K562 (cell line): ENCODE measurements at regions not wholly inside any gene's neighbourhood (a gene's known extent, or its start where the extent isn't known, plus 50 kb on each side); places are given as distances from the start of the nearest gene placed in this dataset.

ENCODE experiments used
- ATAC-seq: fragments of 200-7000 bp; cut with Tn5 transposase; 3 replicates; pipeline ENCODE4 v1.9.1; 2020; ENCODE audit warnings: moderate library complexity
- BruUV-seq: library from RNA; stranded (reverse); fragments of 400-500 nt; replicated peaks from 2 replicates; lab custom pipeline; 2021; lab: Mats Ljungman, UMichigan
- CTCF ChIA-PET: fragments of 300-600 bp; formaldehyde crosslinking; extraction: SDS; loops from one replicate; lab custom pipeline; 2021; ENCODE audit warnings: low intra/inter-chr PET ratio; lab: Yijun Ruan, JAX
- POLR2A ChIA-PET: fragments of 300-600, 350-650 bp; sonication (Branson Sonifier 250); formaldehyde crosslinking; extraction: SDS; loops from one replicate; lab custom pipeline; 2021; ENCODE audit warnings: antibody characterized with exemption, inconsistent platforms; lab: Yijun Ruan, JAX
- DNase-seq, 4 experiments: peaks; one replicate each; pipeline versions ENCODE4 v3.0.0 to v3.0.0-alpha.2; 2011 to 2018; ENCODE audit warnings: low spot score in 3 of 4, mixed read lengths in 3 of 4; ENCODE audit errors: extremely low read depth in 1 of 4
- FAIRE-seq: peaks from 2 replicates; lab custom pipeline; 2011; peaks lifted over from hg19 to GRCh38; lab: Jason Lieb, UNC
- H2AFZ ChIP-seq: 2 replicates; pipeline ENCODE4 v1.6.0; 2011; ENCODE audit warnings: low read depth, low read length, control low read depth, inconsistent platforms
- H3K27ac ChIP-seq: fragments of 200-600 bp; 3 replicates; pipeline ENCODE4 v1.8.0; 2011; ENCODE audit warnings: low read depth, mild to moderate bottlenecking, control low read depth, inconsistent platforms, low read length, moderate library complexity, mixed read lengths; ENCODE audit errors: extremely low read depth
- H3K27me3 ChIP-seq, 2 experiments: fragments of 300-600 bp in 1 of 2; 2 replicates in 1 of 2; 3 replicates in 1 of 2; pipeline versions ENCODE4 v1.6.0 to v1.8.0; 2011; ENCODE audit warnings: inconsistent platforms in 2 of 2, low read length in 2 of 2, mild to moderate bottlenecking in 1 of 2, mixed read lengths in 1 of 2, moderate library complexity in 1 of 2; ENCODE audit not compliant: control insufficient read depth in 2 of 2, insufficient read depth in 2 of 2
- H3K36me3 ChIP-seq: fragments of 300-600 bp; 3 replicates; pipeline ENCODE4 v1.8.0; 2011; ENCODE audit warnings: mild to moderate bottlenecking, low read length, inconsistent platforms; ENCODE audit not compliant: control insufficient read depth, insufficient read depth
- H3K4me1 ChIP-seq, 2 experiments: fragments of 200-600 bp in 1 of 2; replicated peaks in 1 of 2; 2 replicates in 1 of 2; 3 replicates in 1 of 2; pipeline versions ENCODE4 v1.5.1 to v1.8.0; 2011; ENCODE audit warnings: inconsistent platforms in 2 of 2, low read length in 2 of 2, mild to moderate bottlenecking in 1 of 2, mixed read lengths in 1 of 2, moderate library complexity in 1 of 2; ENCODE audit not compliant: control insufficient read depth in 2 of 2, insufficient read depth in 2 of 2
- H3K4me2 ChIP-seq: 2 replicates; pipeline ENCODE4 v1.6.1; 2011; ENCODE audit warnings: low read length, control low read depth, inconsistent platforms, mixed read lengths; ENCODE audit not compliant: insufficient read depth
- H3K4me3 ChIP-seq: fragments of 200-600 bp; sonication (generic), shearing (Covaris generic); 2 replicates; pipeline ENCODE4 v1.5.1; 2016; ENCODE audit warnings: control low read depth, inconsistent platforms
- H3K79me2 ChIP-seq: fragments of 200-600 bp; 3 replicates; pipeline ENCODE4 v1.8.0; 2011; ENCODE audit warnings: low read length, inconsistent platforms; ENCODE audit not compliant: control insufficient read depth, insufficient read depth
- H3K9ac ChIP-seq, 2 experiments: 2 replicates each; pipeline versions ENCODE4 v1.6.0 to v1.6.1; 2011; ENCODE audit warnings: low read depth in 2 of 2, low read length in 2 of 2, control low read depth in 1 of 2, inconsistent platforms in 1 of 2, mild to moderate bottlenecking in 1 of 2, mixed read lengths in 1 of 2; ENCODE audit not compliant: insufficient read depth in 1 of 2
- H3K9me1 ChIP-seq: one replicate; pipeline ENCODE4 v1.6.0; 2011; ENCODE audit warnings: inconsistent platforms, mild to moderate bottlenecking, low read length, moderate library complexity; ENCODE audit not compliant: control insufficient read depth, insufficient read depth
- H3K9me3 ChIP-seq: replicated peaks from 2 replicates; pipeline ENCODE4 v1.5.1; 2011; ENCODE audit warnings: low read depth, low read length, inconsistent platforms; ENCODE audit not compliant: control insufficient read depth, insufficient read depth
- H4K20me1 ChIP-seq: replicated peaks from 2 replicates; pipeline ENCODE4 v1.6.1; 2011; ENCODE audit warnings: low read length, inconsistent platforms, mixed read lengths; ENCODE audit not compliant: control insufficient read depth, insufficient read depth
- ASH1L ChIP-seq: fragments of 450-650 bp; IDR thresholded peaks from 2 replicates; pipeline ENCODE4 v1.6.1; 2018; ENCODE audit warnings: borderline replicate concordance, mild to moderate bottlenecking, low read depth; ENCODE audit not compliant: partially characterized antibody
- E2F3 ChIP-seq: fragments of 250-450 bp; sonication (Bioruptor Pico); IDR thresholded peaks from 2 replicates; pipeline ENCODE4 v1.4.0; 2020; ENCODE audit warnings: mild to moderate bottlenecking
- HCFC1 ChIP-seq: IDR thresholded peaks from 2 replicates; pipeline ENCODE4 v1.6.1; 2012; ENCODE audit warnings: low read depth, low read length, improper control_type of control experiment
- HMGN3 ChIP-seq: IDR thresholded peaks from 2 replicates; pipeline ENCODE4 v1.6.1; 2011; ENCODE audit warnings: borderline replicate concordance, low read depth, mild to moderate bottlenecking, mixed read lengths, low read length; ENCODE audit not compliant: insufficient read length; ENCODE audit errors: extremely low read depth
- POLR2B ChIP-seq: fragments of 450-650 bp; IDR thresholded peaks from 2 replicates; pipeline ENCODE4 v1.6.1; 2018; ENCODE audit warnings: low read depth; ENCODE audit not compliant: partially characterized antibody
- POLR2H ChIP-seq: IDR thresholded peaks from 2 replicates; pipeline ENCODE4 v1.6.1; 2016; ENCODE audit warnings: missing genetic modification characterization, low read depth, mild to moderate bottlenecking, control low read depth, missing compliant biosample characterization, moderate library complexity
- PRMT5 ChIP-seq: sonication (generic); formaldehyde crosslinking; IDR thresholded peaks from 2 replicates; pipeline ENCODE4 v1.5.0; 2020; ENCODE audit warnings: missing genetic modification reagents
- SMARCA5 ChIP-seq: fragments of 450-650 bp; IDR thresholded peaks from 2 replicates; pipeline ENCODE4 v1.6.1; 2016
- ZFPM2 ChIP-seq: fragments of 250-450 bp; sonication (Bioruptor Pico); IDR thresholded peaks from 2 replicates; pipeline ENCODE4 v1.5.1; 2022; ENCODE audit warnings: mild to moderate bottlenecking
- ZKSCAN3 ChIP-seq: fragments of 250-450 bp; sonication (Bioruptor Pico); IDR thresholded peaks from 2 replicates; pipeline ENCODE4 v1.4.0; 2020
- ZNF584 ChIP-seq: fragments of 200-800 bp; sonication (Bioruptor generic); IDR thresholded peaks from 2 replicates; pipeline ENCODE4 v1.6.1; 2016; ENCODE audit warnings: low read depth, mild to moderate bottlenecking, missing genetic modification characterization, missing compliant biosample characterization
- WGBS: fragments of 100-300 bp; shearing (Covaris generic); methylation state at CpG from one replicate; pipeline ENCODE4 v1.1.6; 2016; ENCODE audit warnings: low coverage, mixed read lengths; ENCODE audit not compliant: insufficient coverage; ENCODE audit errors: missing lambda C conversion rate; 5-methylcytosine and 5-hydroxymethylcytosine counted together
- in situ Hi-C: fragments of 300-500 bp; cut with MboI; formaldehyde crosslinking; loops from 4 replicates; pipeline ENCODE4 v1.15.0; 2018; ENCODE audit warnings: inconsistent platforms, mixed read lengths
- intact Hi-C: fragments of 100-400 bp; cut with micrococcal nuclease; formaldehyde crosslinking; loops from 2 replicates; pipeline ENCODE4 v1.14.2; 2022
- TF ChIP-seq, protein P1 (sequence below): sonication (generic); formaldehyde crosslinking; IDR thresholded peaks from 2 replicates; pipeline ENCODE4 v1.9.0; 2022; ENCODE audit warnings: mild to moderate bottlenecking, missing genetic modification reagents
- TF ChIP-seq, protein P2 (sequence below): sonication (generic); formaldehyde crosslinking; IDR thresholded peaks from 2 replicates; pipeline ENCODE4 v1.5.0; 2020; ENCODE audit warnings: missing genetic modification reagents
- TF ChIP-seq, protein P3 (sequence below): sonication (generic); formaldehyde crosslinking; IDR thresholded peaks from 2 replicates; pipeline ENCODE4 v1.8.0; 2023; ENCODE audit warnings: mild to moderate bottlenecking, missing genetic modification reagents
- TF ChIP-seq, protein P4 (sequence below): IDR thresholded peaks from 2 replicates; pipeline ENCODE4 v1.6.1; 2012; ENCODE audit warnings: low read depth, low read length, improper control_type of control experiment, borderline replicate concordance

DNA sequence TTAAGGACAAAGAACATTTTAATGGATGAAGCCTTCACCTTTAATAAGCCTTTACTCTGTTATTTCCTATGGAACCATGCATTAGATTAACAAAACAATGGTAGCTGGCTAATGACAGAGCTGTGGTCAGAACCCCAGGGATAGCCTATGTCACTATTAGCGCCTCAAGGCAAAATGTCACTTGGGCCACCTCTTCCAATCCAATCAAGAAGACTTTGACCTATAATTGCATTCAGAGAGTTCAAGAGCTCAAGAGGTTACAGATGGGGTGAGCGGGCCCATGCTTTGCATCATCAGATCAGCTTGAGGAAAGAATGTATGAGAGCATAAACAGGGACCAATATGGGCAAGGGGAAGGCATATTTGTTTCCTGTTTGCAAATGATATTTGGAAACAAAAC, 425.1 kb downstream of the ARHGEF28 start:
- no TSS peak for BruUV-seq
- peaks cover 0 to 6% of the 10 kb centered on the region in 2 experiments; a peak in 3 of 5 replicates for H3K27me3 ChIP-seq
- CTCF ChIA-PET = no interaction called here
- H3K27ac ChIP-seq = no peak overlapping the region
- no peaks in the 10 kb centered on the region for H3K4me1 ChIP-seq
- DNase-seq = no peak
- H3K36me3 ChIP-seq = no peaks in the 10 kb centered on the region
- in situ Hi-C loops (no loop called here), intact Hi-C loops (no loop called here)
- H3K9ac ChIP-seq = no peak overlapping the region
- H3K4me2 ChIP-seq = no peak overlapping the region
- no peaks in the 10 kb centered on the region for H3K9me3 ChIP-seq
- H3K9me1 ChIP-seq = no peaks in the 10 kb centered on the region
- H3K79me2 ChIP-seq = no peaks in the 10 kb centered on the region
- ATAC-seq = no peak
- H3K4me3 ChIP-seq = no peak overlapping the region
- WGBS = 6% methylated on average over 2 of the region's 2 CpGs
- no peak for TF ChIP-seq ZKSCAN3 (CRISPR knock-in tag)
- no peak for TF ChIP-seq ZFPM2 (CRISPR knock-in tag)
- TF ChIP-seq PRMT5 (CRISPR knock-in tag) = no peak
- TF ChIP-seq, protein P1, sequence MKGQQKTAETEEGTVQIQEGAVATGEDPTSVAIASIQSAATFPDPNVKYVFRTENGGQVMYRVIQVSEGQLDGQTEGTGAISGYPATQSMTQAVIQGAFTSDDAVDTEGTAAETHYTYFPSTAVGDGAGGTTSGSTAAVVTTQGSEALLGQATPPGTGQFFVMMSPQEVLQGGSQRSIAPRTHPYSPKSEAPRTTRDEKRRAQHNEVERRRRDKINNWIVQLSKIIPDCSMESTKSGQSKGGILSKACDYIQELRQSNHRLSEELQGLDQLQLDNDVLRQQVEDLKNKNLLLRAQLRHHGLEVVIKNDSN (CRISPR knock-in tag) = no peak
- TF ChIP-seq, protein P2, sequence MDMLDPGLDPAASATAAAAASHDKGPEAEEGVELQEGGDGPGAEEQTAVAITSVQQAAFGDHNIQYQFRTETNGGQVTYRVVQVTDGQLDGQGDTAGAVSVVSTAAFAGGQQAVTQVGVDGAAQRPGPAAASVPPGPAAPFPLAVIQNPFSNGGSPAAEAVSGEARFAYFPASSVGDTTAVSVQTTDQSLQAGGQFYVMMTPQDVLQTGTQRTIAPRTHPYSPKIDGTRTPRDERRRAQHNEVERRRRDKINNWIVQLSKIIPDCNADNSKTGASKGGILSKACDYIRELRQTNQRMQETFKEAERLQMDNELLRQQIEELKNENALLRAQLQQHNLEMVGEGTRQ (CRISPR knock-in tag) = no peak
- TF ChIP-seq, protein P3, sequence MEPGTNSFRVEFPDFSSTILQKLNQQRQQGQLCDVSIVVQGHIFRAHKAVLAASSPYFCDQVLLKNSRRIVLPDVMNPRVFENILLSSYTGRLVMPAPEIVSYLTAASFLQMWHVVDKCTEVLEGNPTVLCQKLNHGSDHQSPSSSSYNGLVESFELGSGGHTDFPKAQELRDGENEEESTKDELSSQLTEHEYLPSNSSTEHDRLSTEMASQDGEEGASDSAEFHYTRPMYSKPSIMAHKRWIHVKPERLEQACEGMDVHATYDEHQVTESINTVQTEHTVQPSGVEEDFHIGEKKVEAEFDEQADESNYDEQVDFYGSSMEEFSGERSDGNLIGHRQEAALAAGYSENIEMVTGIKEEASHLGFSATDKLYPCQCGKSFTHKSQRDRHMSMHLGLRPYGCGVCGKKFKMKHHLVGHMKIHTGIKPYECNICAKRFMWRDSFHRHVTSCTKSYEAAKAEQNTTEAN (CRISPR knock-in tag) = no peak
- TF ChIP-seq HCFC1 = no peak
- no peak for TF ChIP-seq ASH1L
- no peak for TF ChIP-seq HMGN3
- no peak for TF ChIP-seq POLR2B
- TF ChIP-seq ZNF584 (CRISPR knock-in tag) = no peak
- no peak for TF ChIP-seq SMARCA5
- TF ChIP-seq, protein P4, sequence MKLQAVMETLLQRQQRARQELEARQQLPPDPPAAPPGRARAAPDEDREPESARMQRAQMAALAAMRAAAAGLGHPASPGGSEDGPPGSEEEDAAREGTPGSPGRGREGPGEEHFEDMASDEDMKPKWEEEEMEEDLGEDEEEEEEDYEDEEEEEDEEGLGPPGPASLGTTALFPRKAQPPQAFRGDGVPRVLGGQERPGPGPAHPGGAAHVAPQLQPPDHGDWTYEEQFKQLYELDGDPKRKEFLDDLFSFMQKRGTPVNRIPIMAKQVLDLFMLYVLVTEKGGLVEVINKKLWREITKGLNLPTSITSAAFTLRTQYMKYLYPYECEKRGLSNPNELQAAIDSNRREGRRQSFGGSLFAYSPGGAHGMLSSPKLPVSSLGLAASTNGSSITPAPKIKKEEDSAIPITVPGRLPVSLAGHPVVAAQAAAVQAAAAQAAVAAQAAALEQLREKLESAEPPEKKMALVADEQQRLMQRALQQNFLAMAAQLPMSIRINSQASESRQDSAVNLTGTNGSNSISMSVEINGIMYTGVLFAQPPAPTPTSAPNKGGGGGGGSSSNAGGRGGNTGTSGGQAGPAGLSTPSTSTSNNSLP = no peak
- TF ChIP-seq POLR2H = no peak
- TF ChIP-seq E2F3 (CRISPR knock-in tag) = no peak
- no peak for FAIRE-seq
- no peaks in the 10 kb centered on the region for H4K20me1 ChIP-seq
- POLR2A ChIA-PET = no interaction called here
- H2AFZ ChIP-seq = no peak overlapping the region
